Astrocyte (in vitro differentiated cells and primary cell): ENCODE measurements at regions not wholly inside any gene's neighbourhood (a gene's known extent, or its start where the extent isn't known, plus 50 kb on each side); places are given as distances from the start of the nearest gene placed in this dataset.

ENCODE experiments used
- DNase-seq: peaks from one replicate; pipeline ENCODE4 v3.0.0-alpha.2; 2010; ENCODE audit warnings: low read depth
- FAIRE-seq: peaks from 2 replicates; lab custom pipeline; 2011; peaks lifted over from hg19 to GRCh38; lab: Jason Lieb, UNC
- H2AFZ ChIP-seq: 2 replicates; pipeline ENCODE4 v1.6.0; 2012; ENCODE audit warnings: low read depth, low read length, inconsistent platforms
- H3K27ac ChIP-seq: 2 replicates; pipeline ENCODE4 v1.5.1; 2011; ENCODE audit warnings: low read depth, low read length, inconsistent platforms
- H3K27me3 ChIP-seq: 2 replicates; pipeline ENCODE4 v1.6.0; 2011; ENCODE audit warnings: low read length, inconsistent platforms; ENCODE audit not compliant: insufficient read depth
- H3K36me3 ChIP-seq: 2 replicates; pipeline ENCODE4 v1.5.1; 2011; ENCODE audit warnings: low read length, inconsistent platforms; ENCODE audit not compliant: insufficient read depth
- H3K4me1 ChIP-seq: 2 replicates; pipeline ENCODE4 v1.5.1; 2011; ENCODE audit warnings: low read length, inconsistent platforms; ENCODE audit not compliant: insufficient read depth
- H3K4me2 ChIP-seq: 2 replicates; pipeline ENCODE4 v1.6.0; 2012; ENCODE audit warnings: low read length, inconsistent platforms
- H3K4me3 ChIP-seq: 2 replicates; pipeline ENCODE4 v1.5.1; 2011; ENCODE audit warnings: low read depth, mild to moderate bottlenecking, low read length, inconsistent platforms; ENCODE audit not compliant: insufficient read depth
- H3K79me2 ChIP-seq: 2 replicates; pipeline ENCODE4 v1.6.0; 2012; ENCODE audit warnings: mild to moderate bottlenecking, low read length, inconsistent platforms; ENCODE audit not compliant: insufficient read depth
- H3K9ac ChIP-seq: 2 replicates; pipeline ENCODE4 v1.6.0; 2012; ENCODE audit warnings: mild to moderate bottlenecking, low read length, inconsistent platforms
- H3K9me3 ChIP-seq: 2 replicates; pipeline ENCODE4 v1.5.1; 2012; ENCODE audit warnings: low read depth, mild to moderate bottlenecking, low read length, inconsistent platforms; ENCODE audit not compliant: insufficient read depth
- H4K20me1 ChIP-seq: 2 replicates; pipeline ENCODE4 v1.6.0; 2012; ENCODE audit warnings: low read length, inconsistent platforms; ENCODE audit not compliant: insufficient read depth
- H3K27ac Mint-ChIP-seq: one replicate; pipeline ENCODE4 v1.8.0; 2021; ENCODE audit warnings: mild to moderate bottlenecking, mixed read lengths; ENCODE audit not compliant: unreplicated experiment
- H3K27me3 Mint-ChIP-seq: one replicate; pipeline ENCODE4 v1.8.0; 2021; ENCODE audit warnings: low read depth, mixed read lengths; ENCODE audit not compliant: unreplicated experiment
- H3K36me3 Mint-ChIP-seq: one replicate; pipeline ENCODE4 v1.8.0; 2021; ENCODE audit warnings: low read depth, mixed read lengths; ENCODE audit not compliant: unreplicated experiment
- H3K4me1 Mint-ChIP-seq: one replicate; pipeline ENCODE4 v1.8.0; 2021; ENCODE audit warnings: low read depth, mixed read lengths; ENCODE audit not compliant: unreplicated experiment
- H3K4me3 Mint-ChIP-seq: one replicate; pipeline ENCODE4 v1.8.0; 2021; ENCODE audit warnings: mild to moderate bottlenecking, moderate library complexity, mixed read lengths; ENCODE audit not compliant: unreplicated experiment
- H3K9me3 Mint-ChIP-seq: one replicate; pipeline ENCODE4 v1.8.0; 2021; ENCODE audit warnings: mild to moderate bottlenecking, mixed read lengths; ENCODE audit not compliant: unreplicated experiment
- CTCF ChIP-seq: IDR thresholded peaks from 2 replicates; pipeline ENCODE4 v1.5.1; 2011; ENCODE audit warnings: low read depth, mild to moderate bottlenecking, inconsistent platforms, low read length, moderate library complexity; ENCODE audit not compliant: insufficient read depth
- EZH2 ChIP-seq: IDR thresholded peaks from 2 replicates; pipeline ENCODE4 v1.6.1; 2012; ENCODE audit warnings: mild to moderate bottlenecking, low read length, inconsistent platforms; ENCODE audit not compliant: insufficient read depth

DNA sequence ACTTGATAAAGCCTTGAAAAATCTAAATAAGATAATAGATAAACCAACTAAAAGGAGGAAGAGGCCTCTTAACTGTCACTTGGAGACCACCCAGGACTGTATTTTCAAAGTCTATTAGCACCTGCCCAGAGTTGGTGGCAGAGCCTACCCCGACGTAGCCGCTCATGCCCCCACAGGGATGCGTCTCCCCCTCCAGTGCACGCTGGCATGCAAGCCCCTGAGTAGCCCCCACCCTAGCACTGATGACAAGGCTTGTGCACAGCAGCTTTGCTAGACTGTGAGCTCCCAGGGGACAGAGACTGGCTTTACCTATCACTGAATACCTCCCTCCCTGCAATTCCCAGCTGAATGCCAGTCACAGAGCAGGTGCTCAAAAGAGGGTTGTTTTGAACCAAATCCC, 54.1 kb upstream of the HES1 start:
- Histone ChIP-seq H3K4me3 (no peak overlapping the region), H4K20me1 (no peaks in the 10 kb centered on the region), H2AFZ (no peak overlapping the region), H3K27ac (no peak overlapping the region), H3K9ac (no peak overlapping the region), H3K4me1 (peaks cover 21% of the 10 kb centered on the region), H3K79me2 (no peaks in the 10 kb centered on the region), H3K9me3 (no peaks in the 10 kb centered on the region), H3K27me3 (peaks cover 21% of the 10 kb centered on the region), H3K4me2 (no peak overlapping the region), H3K36me3 (no peaks in the 10 kb centered on the region)
- Mint-ChIP-seq H3K27me3 (peaks cover 84% of the 10 kb centered on the region), H3K4me3 (no peak overlapping the region), H3K27ac (no peak overlapping the region), H3K36me3 (peaks cover 4% of the 10 kb centered on the region), H3K9me3 (peaks cover 7% of the 10 kb centered on the region), H3K4me1 (peaks cover 17% of the 10 kb centered on the region)
- TF ChIP-seq CTCF (no peak), EZH2 (no peak)
- FAIRE-seq (no peak), DNase-seq (no peak)

DNA sequence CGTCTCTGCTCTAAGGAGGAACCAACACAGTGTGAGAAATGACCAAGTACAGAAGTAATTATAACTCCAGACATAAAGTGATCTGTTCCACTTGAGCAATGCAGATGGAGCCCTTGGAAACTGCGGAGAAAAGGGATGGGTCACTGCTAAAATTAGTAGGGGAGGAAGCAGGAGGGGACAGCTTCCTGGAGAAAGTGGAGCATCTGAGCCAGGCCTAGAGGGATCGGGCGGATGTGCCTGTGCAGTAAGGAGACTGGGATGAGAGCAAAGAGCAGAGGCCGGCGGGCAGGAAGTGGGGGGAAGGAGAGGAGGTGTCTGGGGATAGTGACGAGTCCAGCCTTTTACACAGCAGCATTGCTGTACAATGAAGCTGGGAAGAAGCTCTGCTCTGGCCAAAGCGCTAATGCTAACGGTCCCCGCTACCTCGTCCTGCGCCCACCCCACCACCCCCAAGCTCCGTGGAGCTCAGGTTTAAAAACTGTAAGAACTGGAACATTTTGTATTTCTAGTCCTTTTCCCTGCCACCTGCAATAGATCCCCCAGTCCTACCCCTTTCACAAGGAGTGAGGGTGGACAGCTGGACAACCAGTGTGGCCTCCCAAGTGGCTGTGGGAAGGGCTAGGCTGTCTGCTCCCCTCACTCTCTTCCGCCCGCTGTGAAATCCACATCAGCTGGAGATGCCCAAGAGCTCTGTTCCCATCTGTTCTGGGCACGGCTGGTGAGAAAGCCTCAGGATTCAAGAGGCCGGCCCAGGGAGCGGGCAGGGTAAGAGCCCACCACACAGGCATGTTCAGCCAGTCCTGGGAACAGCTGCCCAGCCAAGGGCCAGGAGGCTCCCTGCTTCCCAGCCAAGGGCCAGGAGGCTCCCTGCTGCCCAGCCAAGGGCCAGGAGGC, 53.0 kb upstream of the HES1 start:
- H3K27ac Mint-ChIP-seq = peak overlapping the region; percentile 59
- DNase-seq = no peak
- H3K4me2 ChIP-seq = no peak overlapping the region
- H3K79me2 ChIP-seq = no peaks in the 10 kb centered on the region
- no peaks in the 10 kb centered on the region for H4K20me1 ChIP-seq
- peaks cover 26% of the 10 kb centered on the region for H3K4me1 Mint-ChIP-seq
- no peaks in the 10 kb centered on the region for H3K9me3 ChIP-seq
- peaks cover 32% of the 10 kb centered on the region for H3K4me1 ChIP-seq
- H3K36me3 ChIP-seq = no peaks in the 10 kb centered on the region
- no peak for FAIRE-seq
- H3K4me3 Mint-ChIP-seq = no peak overlapping the region
- peaks cover 2% of the 10 kb centered on the region for H3K36me3 Mint-ChIP-seq
- H3K27ac ChIP-seq = no peak overlapping the region
- TF ChIP-seq CTCF (no peak), EZH2 (no peak)
- H3K4me3 ChIP-seq = no peak overlapping the region
- H2AFZ ChIP-seq = no peak overlapping the region
- peaks cover 4% of the 10 kb centered on the region for H3K9me3 Mint-ChIP-seq
- peaks cover 73% of the 10 kb centered on the region for H3K27me3 Mint-ChIP-seq
- no peak overlapping the region for H3K9ac ChIP-seq
- peaks cover 21% of the 10 kb centered on the region for H3K27me3 ChIP-seq

DNA sequence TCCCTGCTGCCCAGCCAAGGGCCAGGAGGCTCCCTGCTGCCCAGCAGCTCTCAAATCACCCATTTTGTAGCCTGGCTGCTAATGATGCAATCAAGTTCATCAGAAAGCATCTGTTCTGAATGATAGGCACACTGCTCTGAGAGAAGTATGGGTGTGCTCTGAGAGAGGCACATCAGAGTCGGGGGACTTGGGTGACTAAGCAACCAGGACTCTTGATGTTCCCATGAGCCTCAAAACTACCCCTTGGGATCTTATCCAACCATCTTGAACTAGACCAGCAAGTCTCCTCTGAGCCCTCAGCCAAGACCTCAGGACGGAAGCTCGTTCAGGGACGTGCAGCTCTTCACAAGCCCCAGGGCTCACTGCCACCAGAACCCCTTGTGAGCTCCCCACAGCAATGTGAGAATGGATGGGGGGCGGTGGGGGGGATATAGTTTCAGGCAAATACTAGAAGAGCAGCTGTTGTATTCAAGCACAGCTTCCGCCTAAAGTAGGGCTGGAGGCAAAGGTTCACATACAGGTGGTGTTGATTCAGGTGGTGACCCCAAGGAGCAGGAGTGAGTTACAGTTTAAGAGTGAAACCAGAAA, 52.2 kb upstream of the HES1 start:
- Histone ChIP-seq H3K36me3 (no peaks in the 10 kb centered on the region), H3K4me2 (no peak overlapping the region), H3K9ac (no peak overlapping the region), H3K9me3 (no peaks in the 10 kb centered on the region), H3K79me2 (no peaks in the 10 kb centered on the region), H2AFZ (no peak overlapping the region), H3K4me3 (no peak overlapping the region), H3K27me3 (peaks cover 21% of the 10 kb centered on the region), H3K4me1 (peaks cover 38% of the 10 kb centered on the region), H3K27ac (no peak overlapping the region), H4K20me1 (no peaks in the 10 kb centered on the region)
- H3K27me3 Mint-ChIP-seq = peaks cover 67% of the 10 kb centered on the region
- FAIRE-seq (no peak), DNase-seq (no peak)
- H3K4me3 Mint-ChIP-seq = no peak overlapping the region
- no peak overlapping the region for H3K27ac Mint-ChIP-seq
- H3K9me3 Mint-ChIP-seq = peaks cover 3% of the 10 kb centered on the region
- peaks cover 2% of the 10 kb centered on the region for H3K36me3 Mint-ChIP-seq
- TF ChIP-seq CTCF = no peak
- TF ChIP-seq EZH2 = no peak
- H3K4me1 Mint-ChIP-seq = peaks cover 31% of the 10 kb centered on the region
